GM19372 (cell line): ENCODE measurements at regions not wholly inside any gene's neighbourhood (a gene's known extent, or its start where the extent isn't known, plus 50 kb on each side); places are given as distances from the start of the nearest gene placed in this dataset.

ENCODE experiments used
- ATAC-seq: cut with Tn5 transposase; IDR thresholded peaks from one replicate; pipeline ENCODE4 v1.9.1; 2021; ENCODE audit warnings: mild to moderate bottlenecking, low read depth, moderate library complexity; ENCODE audit not compliant: unreplicated experiment

- ATAC-seq: no peak
Measured at GRCh38 chr13:67776151-67776550, 546.0 kb upstream of the PCDH9 start.

- ATAC-seq: no peak
Measured at GRCh38 chr13:67775359-67775758, 545.2 kb upstream of the PCDH9 start.

- ATAC-seq: no peak
Measured at GRCh38 chr13:67772807-67773453, 542.8 kb upstream of the PCDH9 start.

- no peak for ATAC-seq
Measured at GRCh38 chr13:67771106-67771505, 541.0 kb upstream of the PCDH9 start.

- no peak for ATAC-seq
Measured at GRCh38 chr13:67769987-67770341, 539.8 kb upstream of the PCDH9 start.

GRCh38 chr13:67769063-67769986, 539.2 kb upstream of the PCDH9 start:
- ATAC-seq: no peak

GRCh38 chr13:67763984-67764383, 533.8 kb upstream of the PCDH9 start:
- no peak for ATAC-seq

- no peak for ATAC-seq
Measured at GRCh38 chr13:67763384-67763783, 533.2 kb upstream of the PCDH9 start.

GRCh38 chr13:67758975-67759374, 528.8 kb upstream of the PCDH9 start:
- ATAC-seq: no peak

GRCh38 chr13:67754012-67754411, 523.9 kb upstream of the PCDH9 start:
- ATAC-seq: no peak

- no peak for ATAC-seq
Measured at GRCh38 chr13:67752759-67753158, 522.6 kb upstream of the PCDH9 start.

- no peak for ATAC-seq
Measured at GRCh38 chr13:67742478-67742877, 512.3 kb upstream of the PCDH9 start.

GRCh38 chr13:67740871-67741535, 510.9 kb upstream of the PCDH9 start:
- ATAC-seq: no peak

- no peak for ATAC-seq
Measured at GRCh38 chr13:67736646-67737420, 506.7 kb upstream of the PCDH9 start.

- no peak for ATAC-seq
Measured at GRCh38 chr13:67735651-67736050, 505.5 kb upstream of the PCDH9 start.

GRCh38 chr13:67726979-67727378, 496.8 kb upstream of the PCDH9 start:
- ATAC-seq: no peak

- ATAC-seq: no peak
Measured at GRCh38 chr13:67725999-67726398, 495.9 kb upstream of the PCDH9 start.

- no peak for ATAC-seq
Measured at GRCh38 chr13:67713571-67713970, 483.4 kb upstream of the PCDH9 start.

- no peak for ATAC-seq
Measured at GRCh38 chr13:67696775-67697174, 466.6 kb upstream of the PCDH9 start.

- no peak for ATAC-seq
Measured at GRCh38 chr13:67664502-67664901, 434.4 kb upstream of the PCDH9 start.

- ATAC-seq: no peak
Measured at GRCh38 chr13:67662997-67663396, 432.9 kb upstream of the PCDH9 start.
